Spleen (tissue), 11 donors: ENCODE measurements at regions not wholly inside any gene's neighbourhood (a gene's known extent, or its start where the extent isn't known, plus 50 kb on each side); places are given as distances from the start of the nearest gene placed in this dataset.

Source experiments
- DNase-seq: peaks from one replicate; pipeline ENCODE4 v3.0.0-alpha.2; 2020
- H3K27ac ChIP-seq, 8 donors: fragments of 200-600 bp; sonication (generic) in 7 of 8; 1 replicate in 4 of 8; 2 replicates in 4 of 8; pipeline versions ENCODE4 v1.5.0 to v1.8.0; 2016 to 2021; ENCODE audit warnings: inconsistent platforms in 4 of 8, mild to moderate bottlenecking in 4 of 8, moderate library complexity in 1 of 8
- H3K27me3 ChIP-seq, 7 donors: fragments of 200-600 bp; sonication (generic) in 6 of 7; replicated peaks in 1 of 7; 1 replicate in 4 of 7; 2 replicates in 3 of 7; pipeline versions ENCODE4 v1.5.0 to v1.8.0; 2016 to 2021; ENCODE audit warnings: inconsistent platforms in 3 of 7, mild to moderate bottlenecking in 1 of 7
- H3K36me3 ChIP-seq, 6 donors: fragments of 200-600 bp; sonication (generic) in 5 of 6; 1 replicate in 4 of 6; 2 replicates in 2 of 6; pipeline versions ENCODE4 v1.5.0 to v1.8.0; 2016 to 2021; ENCODE audit warnings: inconsistent platforms in 2 of 6
- H3K4me1 ChIP-seq, 6 donors: fragments of 200-600 bp; sonication (generic) in 5 of 6; 1 replicate in 3 of 6; 2 replicates in 3 of 6; pipeline versions ENCODE4 v1.5.0 to v1.8.0; 2016 to 2021; ENCODE audit warnings: inconsistent platforms in 3 of 6
- H3K4me3 ChIP-seq, 8 donors: fragments of 200-600 bp; sonication (generic) in 7 of 8; 1 replicate in 4 of 8; 2 replicates in 4 of 8; pipeline versions ENCODE4 v1.5.0 to v1.8.0; 2016 to 2021; ENCODE audit warnings: inconsistent platforms in 4 of 8, mild to moderate bottlenecking in 4 of 8, moderate library complexity in 2 of 8
- H3K9me3 ChIP-seq, 8 donors: fragments of 200-600 bp; sonication (generic) in 7 of 8; 1 replicate in 4 of 8; 2 replicates in 4 of 8; pipeline versions ENCODE4 v1.5.0 to v1.8.0; 2016 to 2021; ENCODE audit warnings: inconsistent platforms in 4 of 8
- CTCF ChIP-seq, 11 experiments: fragments of 200-600 bp in 7 of 11; fragments of 450-650 bp in 4 of 11; sonication (generic) in 4 of 11; IDR thresholded peaks in 8 of 11; conservative IDR thresholded peaks in 3 of 11; 1 replicate in 7 of 11; 2 replicates in 4 of 11; pipeline versions ENCODE4 v1.4.0 to v1.8.0; 2016 to 2021; ENCODE audit warnings: antibody characterized with exemption in 11 of 11, inconsistent platforms in 4 of 11, mild to moderate bottlenecking in 1 of 11
- POLR2A ChIP-seq, 3 donors: fragments of 450-650 bp; IDR thresholded peaks; one replicate each; pipeline ENCODE4 v1.5.1; 2017; ENCODE audit warnings: antibody characterized with exemption in 3 of 3, mild to moderate bottlenecking in 1 of 3
- POLR2AphosphoS5 ChIP-seq, 3 donors: sonication (generic); formaldehyde crosslinking; IDR thresholded peaks; one replicate each; pipeline ENCODE4 v1.5.1; 2017; ENCODE audit warnings: antibody characterized with exemption in 3 of 3
- WGBS, 5 donors: extraction: QIAGEN DNeasy Blood & Tissue Kit in 3 of 5; methylation state at CpG; one replicate each; pipeline versions ENCODE4 v1.1.5 to v1.1.7; 2013 to 2018; 5-methylcytosine and 5-hydroxymethylcytosine counted together
- intact Hi-C: fragments of 100-400 bp; cut with DNase I; formaldehyde crosslinking; loops from one replicate; pipeline ENCODE4 v1.15.0; 2023; ENCODE audit warnings: low total_unique reads
- donor health status: healthy with polysubstance abuse.
- donor health status: DM: no; HTN: no; CAD: no; lungs with moderate emphysema.
- donor health status: DM: no; HTN: no; CAD: no.
- donor health status: Bipolar disorder and iron deficiency.
- donor health status: healthy.
- donor health status: DM: no; HTN: no; CAD: no.
- donor health status: DM: yes; HTN: yes; CAD: no.

DNA sequence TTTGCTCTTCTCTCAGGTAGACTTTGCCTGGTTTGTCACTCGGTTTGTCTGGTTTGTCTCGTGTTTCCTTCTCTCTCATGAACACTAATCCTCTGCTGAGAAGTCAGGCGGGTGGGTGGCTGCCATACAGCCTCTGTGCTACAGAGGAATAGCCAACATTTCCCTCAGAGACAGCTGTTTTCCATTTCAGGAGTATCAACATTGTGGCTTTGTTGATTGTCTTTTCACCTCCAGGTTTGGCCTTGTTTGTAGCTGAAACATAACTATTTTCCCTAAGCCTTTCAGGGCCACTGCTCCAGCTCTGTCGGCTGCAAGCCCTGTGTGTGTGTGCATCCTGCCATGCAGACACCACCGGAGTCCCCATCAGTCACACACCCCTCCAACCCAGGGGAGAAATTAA is 122.8 kb downstream of the BAMBI start:
- Histone ChIP-seq H3K27me3 (peaks cover 0 to under 1% (median 0%) of the 10 kb centered on the region in 7 donors), H3K9me3 (no peaks in the 10 kb centered on the region), H3K27ac (no peak overlapping the region), H3K4me3 (no peak overlapping the region), H3K36me3 (no peaks in the 10 kb centered on the region), H3K4me1 (no peaks in the 10 kb centered on the region)
- intact Hi-C loops: no loop called here
- WGBS, 5 donors: 66 to 88% (median 80%) methylated on average over 5 of the region's 5 CpGs
- TF ChIP-seq CTCF (IDR thresholded peaks at IDR 0.05 in 8 of 11, conservative IDR thresholded peaks at IDR 0.05 in 3 of 11) (no peak), POLR2AphosphoS5 (IDR thresholded peaks at IDR 0.05) (no peak), POLR2A (IDR thresholded peaks at IDR 0.05) (no peak)
- DNase-seq: no peak

DNA sequence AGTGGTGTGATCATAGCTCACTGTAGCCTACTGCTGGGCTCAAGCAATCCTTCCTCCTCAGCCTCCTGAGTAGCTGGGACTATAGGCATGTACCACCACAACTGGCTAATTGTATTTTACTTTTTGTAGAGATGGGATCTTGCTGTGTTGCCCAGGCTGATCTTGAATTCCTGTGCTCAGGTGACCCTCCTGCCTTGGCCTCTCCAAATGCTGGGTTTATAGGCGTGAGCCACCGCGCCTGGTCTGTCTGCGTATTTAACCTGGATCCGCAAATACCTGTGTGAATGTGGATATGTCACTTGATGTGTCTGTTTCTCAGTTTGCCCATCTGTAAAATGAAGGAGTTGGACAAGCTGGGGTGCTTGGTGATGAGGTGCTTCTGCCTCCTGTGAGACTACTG is 123.9 kb downstream of the BAMBI start:
- H3K4me3 ChIP-seq: no peak overlapping the region
- 95 to 100% (median 97%) methylated on average over 5 of the region's 5 CpGs for WGBS, 5 donors
- H3K9me3 ChIP-seq: no peaks in the 10 kb centered on the region
- TF ChIP-seq CTCF (IDR thresholded peaks at IDR 0.05 in 8 of 11, conservative IDR thresholded peaks at IDR 0.05 in 3 of 11) (no peak), POLR2A (IDR thresholded peaks at IDR 0.05) (no peak), POLR2AphosphoS5 (IDR thresholded peaks at IDR 0.05) (no peak)
- H3K4me1 ChIP-seq: peaks cover 0 to 5% (median 0%) of the 10 kb centered on the region in 6 donors
- H3K27me3 ChIP-seq: peaks cover 0 to 8% (median 0%) of the 10 kb centered on the region in 7 donors
- H3K27ac ChIP-seq: no peak overlapping the region
- intact Hi-C loops: no loop called here
- no peak for DNase-seq
- no peaks in the 10 kb centered on the region for H3K36me3 ChIP-seq

- H3K27ac ChIP-seq: no peak overlapping the region
- H3K36me3 ChIP-seq: no peaks in the 10 kb centered on the region
- intact Hi-C loops: no loop called here
- no peak overlapping the region for H3K4me3 ChIP-seq
- H3K9me3 ChIP-seq: no peaks in the 10 kb centered on the region
- H3K4me1 ChIP-seq: peaks cover 0 to 10% (median 0%) of the 10 kb centered on the region in 6 donors
- no peak for TF ChIP-seq POLR2A (IDR thresholded peaks at IDR 0.05)
- no peak for TF ChIP-seq CTCF (IDR thresholded peaks at IDR 0.05 in 8 of 11, conservative IDR thresholded peaks at IDR 0.05 in 3 of 11)
- no peak for TF ChIP-seq POLR2AphosphoS5 (IDR thresholded peaks at IDR 0.05)
- peaks cover 0 to 8% (median 0%) of the 10 kb centered on the region in 7 donors for H3K27me3 ChIP-seq
- no peak for DNase-seq
- WGBS, 5 donors: 74 to 95% (median 92%) methylated on average over 1 of the region's 1 CpG
These were observed 124.5 kb downstream of the BAMBI start for GRCh38 chr10:28801869-28802268.

DNA sequence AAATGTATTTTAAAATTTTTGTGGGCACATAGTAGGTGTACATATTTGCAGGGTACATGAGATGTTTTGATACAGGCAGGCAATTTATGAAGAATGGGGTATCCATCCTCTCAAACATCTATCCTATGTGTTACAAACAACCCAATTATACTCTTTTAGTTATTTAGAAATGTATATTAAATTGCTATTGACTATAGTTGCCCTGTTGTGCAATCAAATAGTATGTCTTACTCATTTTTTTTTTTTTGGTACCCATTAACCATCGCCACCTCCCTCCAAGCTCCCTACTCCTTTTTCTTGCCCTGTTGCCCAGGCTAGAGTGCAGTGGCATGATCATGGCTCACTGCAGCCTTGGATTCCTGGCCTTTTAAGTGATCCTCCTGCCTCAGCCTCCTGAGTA is 128.1 kb downstream of the BAMBI start:
- no peaks in the 10 kb centered on the region for H3K9me3 ChIP-seq
- H3K4me1 ChIP-seq: peaks cover 0 to 41% (median 15%) of the 10 kb centered on the region in 6 donors
- WGBS, 5 donors: 93 to 100% (median 97%) methylated on average over 1 of the region's 1 CpG
- TF ChIP-seq CTCF (IDR thresholded peaks at IDR 0.05 in 8 of 11, conservative IDR thresholded peaks at IDR 0.05 in 3 of 11) (no peak), POLR2AphosphoS5 (IDR thresholded peaks at IDR 0.05) (no peak), POLR2A (IDR thresholded peaks at IDR 0.05) (no peak)
- intact Hi-C loops: no loop called here
- no peak overlapping the region for H3K27ac ChIP-seq
- no peak overlapping the region for H3K4me3 ChIP-seq
- H3K27me3 ChIP-seq: peaks cover 0 to 10% (median 0%) of the 10 kb centered on the region in 7 donors
- DNase-seq: no peak
- H3K36me3 ChIP-seq: no peaks in the 10 kb centered on the region
